GM21390 (cell line): ENCODE measurements at regions not wholly inside any gene's neighbourhood (a gene's known extent, or its start where the extent isn't known, plus 50 kb on each side); places are given as distances from the start of the nearest gene placed in this dataset.
"Not testable (repeated sequence)": the region's sequence is repeated elsewhere in the genome, so short reads cannot be mapped to it uniquely, and the experiment has no call there.

Source experiments
- ATAC-seq: cut with Tn5 transposase; IDR thresholded peaks from one replicate; pipeline ENCODE4 v1.9.1; 2021; ENCODE audit not compliant: unreplicated experiment

GRCh38 chrX:38937926-38938325 is 136.7 kb downstream of the MID1IP1 start:
- no peak for ATAC-seq

- ATAC-seq: no peak
These were observed 137.8 kb downstream of the MID1IP1 start for GRCh38 chrX:38939067-38939466.

GRCh38 chrX:38940547-38940946 is 139.3 kb downstream of the MID1IP1 start:
- no peak for ATAC-seq

GRCh38 chrX:38941675-38942074 is 140.4 kb downstream of the MID1IP1 start:
- ATAC-seq: no peak

GRCh38 chrX:38943120-38943519 is 141.9 kb downstream of the MID1IP1 start:
- ATAC-seq: no peak

GRCh38 chrX:38948046-38948445 is 146.8 kb downstream of the MID1IP1 start:
- ATAC-seq: no peak

GRCh38 chrX:38954520-38954919 is 153.3 kb downstream of the MID1IP1 start:
- ATAC-seq: no peak

- ATAC-seq: no peak
These were observed 158.5 kb downstream of the MID1IP1 start for GRCh38 chrX:38959736-38960135.

- ATAC-seq: no peak
These were observed 158.9 kb downstream of the MID1IP1 start for GRCh38 chrX:38960137-38960536.

- ATAC-seq: no peak
These were observed 160.7 kb downstream of the MID1IP1 start for GRCh38 chrX:38961936-38962335.

- ATAC-seq: not testable (repeated sequence)
These were observed 162.0 kb downstream of the MID1IP1 start for GRCh38 chrX:38963244-38963643.

GRCh38 chrX:38965888-38966287 is 164.6 kb downstream of the MID1IP1 start:
- ATAC-seq: no peak

- no peak for ATAC-seq
These were observed 167.3 kb downstream of the MID1IP1 start for GRCh38 chrX:38968344-38969216.

GRCh38 chrX:38970074-38970473 is 168.8 kb downstream of the MID1IP1 start:
- ATAC-seq: no peak

- no peak for ATAC-seq
These were observed 169.6 kb downstream of the MID1IP1 start for GRCh38 chrX:38970845-38971244.

GRCh38 chrX:38973322-38973721 is 172.1 kb downstream of the MID1IP1 start:
- no peak for ATAC-seq

GRCh38 chrX:38974542-38974941 is 173.3 kb downstream of the MID1IP1 start:
- no peak for ATAC-seq

- no peak for ATAC-seq
These were observed 174.2 kb downstream of the MID1IP1 start for GRCh38 chrX:38975368-38975942.

- no peak for ATAC-seq
These were observed 181.1 kb downstream of the MID1IP1 start for GRCh38 chrX:38982370-38982769.

- no peak for ATAC-seq
These were observed 181.6 kb downstream of the MID1IP1 start for GRCh38 chrX:38982843-38983242.

GRCh38 chrX:38985375-38985774 is 184.1 kb downstream of the MID1IP1 start:
- no peak for ATAC-seq

GRCh38 chrX:38985945-38986344 is 184.7 kb downstream of the MID1IP1 start:
- ATAC-seq: no peak

GRCh38 chrX:38986586-38986985 is 185.3 kb downstream of the MID1IP1 start:
- no peak for ATAC-seq
